ENCODE measurements at regions not wholly inside any gene's neighbourhood (a gene's known extent, or its start where the extent isn't known, plus 50 kb on each side); places are given as distances from the start of the nearest gene placed in this dataset.

GRCh38 chr3:18264853-18265252 lies 160.3 kb downstream of the SATB1 start:
- TF ChIP-seq, protein P1, sequence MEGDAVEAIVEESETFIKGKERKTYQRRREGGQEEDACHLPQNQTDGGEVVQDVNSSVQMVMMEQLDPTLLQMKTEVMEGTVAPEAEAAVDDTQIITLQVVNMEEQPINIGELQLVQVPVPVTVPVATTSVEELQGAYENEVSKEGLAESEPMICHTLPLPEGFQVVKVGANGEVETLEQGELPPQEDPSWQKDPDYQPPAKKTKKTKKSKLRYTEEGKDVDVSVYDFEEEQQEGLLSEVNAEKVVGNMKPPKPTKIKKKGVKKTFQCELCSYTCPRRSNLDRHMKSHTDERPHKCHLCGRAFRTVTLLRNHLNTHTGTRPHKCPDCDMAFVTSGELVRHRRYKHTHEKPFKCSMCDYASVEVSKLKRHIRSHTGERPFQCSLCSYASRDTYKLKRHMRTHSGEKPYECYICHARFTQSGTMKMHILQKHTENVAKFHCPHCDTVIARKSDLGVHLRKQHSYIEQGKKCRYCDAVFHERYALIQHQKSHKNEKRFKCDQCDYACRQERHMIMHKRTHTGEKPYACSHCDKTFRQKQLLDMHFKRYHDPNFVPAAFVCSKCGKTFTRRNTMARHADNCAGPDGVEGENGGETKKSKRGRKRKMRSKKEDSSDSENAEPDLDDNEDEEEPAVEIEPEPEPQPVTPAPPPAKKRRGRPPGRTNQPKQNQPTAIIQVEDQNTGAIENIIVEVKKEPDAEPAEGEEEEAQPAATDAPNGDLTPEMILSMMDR (conservative IDR thresholded peaks at IDR 0.05; ENCODE audit: low read depth, low read length), result no peak
- DNase-seq (ENCODE audit: low read depth), result no peak
- H3K4me3 ChIP-seq (ENCODE audit: low read depth, low read length), result no peak overlapping the region

- H3K4me3 ChIP-seq (ENCODE audit: low read depth, low read length), result no peak overlapping the region
- TF ChIP-seq, protein P1 (conservative IDR thresholded peaks at IDR 0.05; ENCODE audit: low read depth, low read length), result no peak
- DNase-seq (ENCODE audit: low read depth), result no peak
These were observed 160.8 kb downstream of the SATB1 start for GRCh38 chr3:18264361-18264760.

DNA sequence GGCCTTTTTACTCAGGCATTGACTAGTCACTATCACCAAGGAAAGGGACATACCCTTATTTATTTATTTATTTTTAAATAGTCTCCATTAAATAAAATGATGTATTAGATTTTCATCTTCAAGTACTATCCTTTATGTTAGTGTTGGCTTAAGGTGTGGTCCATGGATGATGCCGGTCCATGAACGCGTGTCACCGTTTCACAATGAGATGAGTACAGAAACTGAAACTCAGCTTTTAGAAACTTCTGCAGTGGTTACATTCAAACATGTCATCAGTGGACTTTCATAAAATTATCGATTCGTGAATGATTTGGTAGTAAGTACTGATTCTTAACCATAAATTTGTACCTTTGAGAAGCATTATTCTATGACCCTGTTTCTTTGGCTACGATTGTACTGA lies 166.6 kb downstream of the SATB1 start:
- TF ChIP-seq, protein P1 (conservative IDR thresholded peaks at IDR 0.05; ENCODE audit: low read depth, low read length), result no peak
- DNase-seq (ENCODE audit: low read depth), result no peak
- no peak overlapping the region for H3K4me3 ChIP-seq (ENCODE audit: low read depth, low read length)

DNA sequence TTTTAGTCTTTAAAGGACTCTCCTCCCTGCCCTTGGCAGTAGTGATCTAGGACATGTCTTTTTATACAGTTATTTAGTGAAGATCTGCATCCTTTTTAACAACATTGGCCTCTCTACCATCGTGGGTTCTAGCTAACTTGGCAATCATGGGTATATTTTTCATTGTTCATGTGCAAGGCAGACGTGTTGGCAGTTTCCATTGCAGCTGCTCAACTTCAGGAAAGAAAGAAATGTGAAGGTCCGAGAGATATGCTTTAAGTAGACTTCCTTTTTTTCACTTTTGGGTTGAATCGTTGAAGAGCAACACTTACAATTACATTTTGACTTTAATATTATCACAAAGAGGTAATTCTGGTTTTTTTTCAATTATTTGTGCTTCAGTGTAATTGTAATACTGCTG lies 172.6 kb downstream of the SATB1 start:
- DNase-seq (ENCODE audit: low read depth), result no peak
- H3K4me3 ChIP-seq (ENCODE audit: low read depth, low read length), result no peak overlapping the region
- TF ChIP-seq, protein P1 (conservative IDR thresholded peaks at IDR 0.05; ENCODE audit: low read depth, low read length), result no peak

- H3K4me3 ChIP-seq (ENCODE audit: low read depth, low read length), result no peak overlapping the region
- no peak for DNase-seq (ENCODE audit: low read depth)
- TF ChIP-seq, protein P1 (conservative IDR thresholded peaks at IDR 0.05; ENCODE audit: low read depth, low read length), result no peak
These were observed 174.1 kb downstream of the SATB1 start for GRCh38 chr3:18250991-18251390.

GRCh38 chr3:18249126-18249525 lies 176.0 kb downstream of the SATB1 start:
- DNase-seq (ENCODE audit: low read depth), result peak; percentile 2
- TF ChIP-seq, protein P1 (conservative IDR thresholded peaks at IDR 0.05; ENCODE audit: low read depth, low read length), result no peak
- H3K4me3 ChIP-seq (ENCODE audit: low read depth, low read length), result no peak overlapping the region

DNA sequence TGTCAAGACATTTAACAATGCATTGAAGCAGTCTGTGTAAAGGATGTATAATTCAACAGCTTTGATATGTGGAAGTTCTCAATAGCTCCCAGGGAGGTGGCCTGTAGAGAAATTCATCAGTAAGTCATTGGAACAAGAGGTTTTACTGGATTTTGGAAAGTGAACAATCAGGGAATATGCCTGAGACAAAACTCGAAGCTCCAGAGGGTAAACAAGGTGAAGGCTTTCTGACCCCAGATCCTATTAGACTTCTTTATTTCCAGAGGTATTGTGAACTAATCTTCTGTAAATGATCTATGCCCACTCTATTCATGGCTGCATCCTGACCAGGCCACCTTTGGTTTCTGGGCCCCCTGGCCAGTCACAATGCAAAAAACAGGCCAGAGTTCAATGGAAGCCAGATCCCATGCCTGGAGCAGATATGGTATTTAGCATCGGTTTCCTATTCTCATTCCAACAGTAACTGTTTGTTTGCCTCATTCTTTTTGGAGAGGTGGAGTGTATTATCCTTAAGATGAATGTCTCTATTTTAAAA lies 177.3 kb downstream of the SATB1 start:
- DNase-seq (ENCODE audit: low read depth), result no peak
- TF ChIP-seq, protein P1 (conservative IDR thresholded peaks at IDR 0.05; ENCODE audit: low read depth, low read length), result no peak
- H3K4me3 ChIP-seq (ENCODE audit: low read depth, low read length), result no peak overlapping the region
